Epidermal melanocyte (primary cell): ENCODE measurements at regions not wholly inside any gene's neighbourhood (a gene's known extent, or its start where the extent isn't known, plus 50 kb on each side); places are given as distances from the start of the nearest gene placed in this dataset.

ENCODE experiments used
- DNase-seq: peaks from one replicate; pipeline ENCODE4 v3.0.0; 2011; ENCODE audit warnings: low spot score; ENCODE audit not compliant: insufficient read length

GRCh38 chr15:81869161-81869954 lies 176.5 kb downstream of the MEX3B start:
- DNase-seq = no peak

- no peak for DNase-seq
Observed at GRCh38 chr15:81865850-81866537, 179.8 kb downstream of the MEX3B start.

GRCh38 chr15:81863162-81863561 lies 182.7 kb downstream of the MEX3B start:
- no peak for DNase-seq

GRCh38 chr15:81859737-81860516 lies 185.9 kb downstream of the MEX3B start:
- DNase-seq = no peak

- DNase-seq = no peak
Observed at GRCh38 chr15:81858586-81858985, 187.2 kb downstream of the MEX3B start.

GRCh38 chr15:81858136-81858535 lies 187.7 kb downstream of the MEX3B start:
- DNase-seq = no peak

GRCh38 chr15:81856634-81857026 lies 189.2 kb downstream of the MEX3B start:
- no peak for DNase-seq

- DNase-seq = no peak
Observed at GRCh38 chr15:81856001-81856633, 189.7 kb downstream of the MEX3B start.

GRCh38 chr15:81853150-81853748 lies 192.6 kb downstream of the MEX3B start:
- no peak for DNase-seq

GRCh38 chr15:81852411-81853149 lies 193.2 kb downstream of the MEX3B start:
- no peak for DNase-seq

- DNase-seq = no peak
Observed at GRCh38 chr15:81851757-81852156, 194.1 kb downstream of the MEX3B start.

- no peak for DNase-seq
Observed at GRCh38 chr15:81851325-81851724, 194.5 kb downstream of the MEX3B start.

GRCh38 chr15:81849289-81849688 lies 196.5 kb downstream of the MEX3B start:
- DNase-seq = no peak

- no peak for DNase-seq
Observed at GRCh38 chr15:81848701-81849100, 197.1 kb downstream of the MEX3B start.

GRCh38 chr15:81843757-81844407 lies 201.9 kb downstream of the MEX3B start:
- no peak for DNase-seq

GRCh38 chr15:81843226-81843625 lies 202.6 kb downstream of the MEX3B start:
- DNase-seq = no peak

GRCh38 chr15:81839387-81839786 lies 206.4 kb downstream of the MEX3B start:
- DNase-seq = no peak

GRCh38 chr15:81835731-81836130 lies 210.1 kb downstream of the MEX3B start:
- no peak for DNase-seq

- no peak for DNase-seq
Observed at GRCh38 chr15:81830520-81830919, 215.3 kb downstream of the MEX3B start.

- no peak for DNase-seq
Observed at GRCh38 chr15:81829918-81830317, 215.9 kb downstream of the MEX3B start.
